ENCODE measurements at regions not wholly inside any gene's neighbourhood (a gene's known extent, or its start where the extent isn't known, plus 50 kb on each side); places are given as distances from the start of the nearest gene placed in this dataset.

DNA sequence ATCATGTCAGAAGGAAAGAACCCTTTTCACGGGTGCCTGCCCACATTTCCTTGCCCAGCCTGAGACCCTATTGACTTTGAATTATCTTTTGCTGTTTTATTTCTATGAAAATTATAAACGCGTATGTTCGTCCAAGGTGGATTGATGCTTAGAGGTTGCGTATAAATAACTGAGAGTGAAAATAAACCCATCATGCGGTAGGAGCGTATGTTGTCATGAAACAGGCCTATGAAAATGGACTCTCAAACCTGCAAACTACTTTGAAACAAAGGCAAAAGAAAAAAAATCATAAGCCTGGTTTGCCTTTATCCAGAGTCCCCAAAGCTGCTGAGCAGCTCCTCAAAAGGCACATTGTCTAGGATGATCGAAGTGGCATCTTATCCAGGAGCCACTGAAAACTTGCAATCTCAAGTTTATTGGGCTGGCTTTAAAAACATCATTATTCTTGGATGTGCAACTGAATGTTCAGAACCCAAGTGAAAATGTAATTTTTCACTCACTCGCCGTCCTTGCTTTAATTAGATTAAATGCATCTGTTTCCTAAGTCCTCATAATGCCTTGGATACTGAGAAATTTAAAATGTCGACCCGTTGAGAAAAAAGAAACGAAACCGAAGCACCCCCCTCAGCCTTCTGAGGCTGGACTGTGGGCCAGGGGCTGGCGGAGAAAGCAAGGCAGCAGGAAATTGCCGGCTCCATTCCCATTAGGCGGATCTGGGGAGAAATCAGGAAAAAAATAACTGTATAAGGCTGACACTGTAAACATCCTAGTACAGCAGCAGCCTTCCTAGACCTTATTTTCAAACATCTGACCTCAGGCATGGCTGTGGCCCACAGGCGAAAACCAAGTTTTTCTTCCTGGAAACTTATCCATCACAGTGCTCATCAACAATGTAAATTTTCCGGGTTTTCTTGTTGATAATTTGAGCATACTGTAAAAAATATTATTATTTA, 82.9 kb upstream of the PPARA start:
- H3K9me3 ChIP-seq (replicated peaks; ENCODE audit: control insufficient read depth, low read depth, low read length) = no peaks in the 10 kb centered on the region
- H3K27ac ChIP-seq (ENCODE audit: low read length) = peak overlapping the region; percentile 93
- WGBS (ENCODE audit: insufficient coverage) = 73% methylated on average over 1 of the region's 19 CpGs
- no peak overlapping the region for H3K4me3 ChIP-seq (ENCODE audit: low read length)
- H3K27me3 ChIP-seq (ENCODE audit: control insufficient read depth, insufficient read depth, low read length) = peaks cover 6% of the 10 kb centered on the region
- H3K4me1 ChIP-seq (ENCODE audit: control insufficient read depth, insufficient read depth, low read length) = peaks cover 25% of the 10 kb centered on the region
- peak; percentile 72 for DNase-seq
- H3K36me3 ChIP-seq (ENCODE audit: control insufficient read depth, insufficient read depth, low read length) = peaks cover 4% of the 10 kb centered on the region

DNA sequence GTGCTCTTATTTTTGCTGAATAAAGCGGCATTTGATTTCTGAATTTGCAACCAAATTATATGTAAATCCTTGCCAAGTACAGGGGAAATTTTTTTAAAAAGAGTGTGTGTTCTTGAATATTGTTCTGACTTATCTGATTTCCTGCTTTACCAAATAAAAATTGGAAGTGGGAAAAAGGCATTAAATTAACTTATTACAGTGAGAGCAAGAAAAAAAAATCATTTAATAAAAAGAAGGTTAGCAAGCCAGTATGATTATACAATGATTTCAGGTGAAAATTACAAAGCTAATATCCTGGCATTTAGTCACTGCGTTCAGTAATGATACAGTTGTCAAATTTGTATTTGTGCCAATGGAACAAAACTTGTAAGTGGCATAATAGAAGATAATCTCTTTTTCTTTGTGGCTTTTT, 82.1 kb upstream of the PPARA start:
- Histone ChIP-seq H3K27ac (ENCODE audit: low read length) (peak overlapping the region; percentile 93), H3K4me3 (ENCODE audit: low read length) (no peak overlapping the region), H3K27me3 (ENCODE audit: control insufficient read depth, insufficient read depth, low read length) (peaks cover 4% of the 10 kb centered on the region), H3K4me1 (ENCODE audit: control insufficient read depth, insufficient read depth, low read length) (peaks cover 25% of the 10 kb centered on the region), H3K36me3 (ENCODE audit: control insufficient read depth, insufficient read depth, low read length) (peaks cover 4% of the 10 kb centered on the region), H3K9me3 (replicated peaks; ENCODE audit: control insufficient read depth, low read depth, low read length) (no peaks in the 10 kb centered on the region)
- DNase-seq = no peak
- no CpG with 5 or more reads among the region's 2 CpGs for WGBS (ENCODE audit: insufficient coverage)

DNA sequence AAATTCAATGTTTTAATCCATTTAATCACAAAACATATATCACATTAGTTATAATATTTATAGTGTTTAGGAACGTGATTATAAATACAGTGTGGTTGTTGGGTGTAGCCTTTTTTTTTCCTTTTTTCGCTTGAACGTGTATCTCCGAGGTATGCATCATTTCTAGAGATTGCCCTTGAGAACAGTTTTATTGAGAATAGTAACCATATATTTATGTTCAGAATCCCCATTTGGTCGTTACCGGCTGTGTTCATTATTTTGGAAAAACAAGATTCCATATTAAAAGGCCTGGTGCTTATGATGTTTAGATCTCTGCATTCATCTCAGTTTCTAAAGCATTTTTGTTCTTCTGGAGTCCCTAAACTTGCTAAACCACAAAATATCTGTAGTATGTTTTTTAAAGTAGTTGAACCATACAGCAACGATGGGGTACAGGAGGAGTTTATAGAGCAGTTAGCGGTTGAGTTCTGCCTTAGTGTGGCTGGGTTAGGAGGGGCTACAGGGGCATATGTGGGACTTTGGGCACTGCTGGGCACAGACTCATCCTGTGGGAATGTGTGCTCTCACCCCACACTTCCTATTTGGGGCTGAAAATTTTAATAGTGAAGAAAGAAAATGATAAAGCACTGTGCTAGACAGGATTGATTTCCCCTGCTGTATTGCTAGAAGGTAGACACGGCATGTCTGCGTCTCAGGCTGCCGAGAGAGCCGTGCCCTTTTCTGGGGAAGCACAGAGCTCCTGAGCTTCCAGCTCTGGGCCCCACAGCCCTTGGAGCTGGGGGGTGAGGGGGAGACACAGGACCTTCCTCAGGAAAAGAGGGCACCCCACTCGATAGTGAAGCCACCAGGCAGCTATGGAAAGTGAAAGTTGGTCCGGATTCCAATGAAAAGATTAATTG, 81.5 kb upstream of the PPARA start:
- H3K4me1 ChIP-seq (ENCODE audit: control insufficient read depth, insufficient read depth, low read length) = peaks cover 25% of the 10 kb centered on the region
- WGBS (ENCODE audit: insufficient coverage) = 34% methylated on average over 5 of the region's 14 CpGs
- peaks cover 3% of the 10 kb centered on the region for H3K36me3 ChIP-seq (ENCODE audit: control insufficient read depth, insufficient read depth, low read length)
- peak overlapping the region; percentile 89 for H3K4me3 ChIP-seq (ENCODE audit: low read length)
- H3K9me3 ChIP-seq (replicated peaks; ENCODE audit: control insufficient read depth, low read depth, low read length) = no peaks in the 10 kb centered on the region
- H3K27me3 ChIP-seq (ENCODE audit: control insufficient read depth, insufficient read depth, low read length) = peaks cover 2% of the 10 kb centered on the region
- peak overlapping the region; percentile 93 for H3K27ac ChIP-seq (ENCODE audit: low read length)
- DNase-seq = no peak

DNA sequence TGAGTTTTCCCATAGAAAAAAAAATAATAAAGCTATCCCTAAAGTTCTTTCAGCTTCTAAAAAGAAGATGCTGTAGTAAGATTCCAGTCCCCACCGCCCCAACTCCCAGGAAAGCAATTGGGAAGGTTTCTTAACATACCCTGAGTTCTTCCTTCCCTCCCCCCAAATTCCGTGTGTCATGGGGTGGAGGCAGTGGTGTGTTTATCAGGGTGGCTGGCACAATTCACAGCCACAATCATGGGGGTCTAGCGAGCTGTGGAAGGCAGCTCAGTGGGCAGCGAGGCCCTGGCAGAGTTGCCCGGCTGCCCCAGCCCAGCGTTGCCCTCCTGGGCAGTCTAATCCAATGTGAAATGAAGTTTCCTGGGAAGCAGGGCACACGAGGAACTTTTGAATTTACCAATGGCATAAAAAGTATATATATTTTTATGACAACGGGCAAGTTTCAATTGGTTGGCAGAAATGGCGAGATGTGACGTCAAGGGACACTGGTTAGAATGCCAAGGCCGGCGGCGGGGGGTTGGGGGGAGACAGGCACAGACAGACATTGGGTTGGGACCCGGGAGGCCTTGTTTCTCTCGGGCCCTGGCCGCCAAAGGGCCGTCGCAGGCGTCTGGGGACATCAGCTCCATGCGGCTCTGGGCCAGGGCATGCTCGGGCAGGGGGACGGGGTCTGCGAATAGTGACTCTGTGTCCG, 80.7 kb upstream of the PPARA start:
- peak; percentile 85 for DNase-seq
- Histone ChIP-seq H3K27me3 (ENCODE audit: control insufficient read depth, insufficient read depth, low read length) (peaks cover 1% of the 10 kb centered on the region), H3K27ac (ENCODE audit: low read length) (peak overlapping the region; percentile 93), H3K36me3 (ENCODE audit: control insufficient read depth, insufficient read depth, low read length) (peaks cover 7% of the 10 kb centered on the region), H3K4me1 (ENCODE audit: control insufficient read depth, insufficient read depth, low read length) (peaks cover 33% of the 10 kb centered on the region), H3K4me3 (ENCODE audit: low read length) (peak overlapping the region; percentile 89), H3K9me3 (replicated peaks; ENCODE audit: control insufficient read depth, low read depth, low read length) (no peaks in the 10 kb centered on the region)
- 4% methylated on average over 18 of the region's 24 CpGs for WGBS (ENCODE audit: insufficient coverage)

DNA sequence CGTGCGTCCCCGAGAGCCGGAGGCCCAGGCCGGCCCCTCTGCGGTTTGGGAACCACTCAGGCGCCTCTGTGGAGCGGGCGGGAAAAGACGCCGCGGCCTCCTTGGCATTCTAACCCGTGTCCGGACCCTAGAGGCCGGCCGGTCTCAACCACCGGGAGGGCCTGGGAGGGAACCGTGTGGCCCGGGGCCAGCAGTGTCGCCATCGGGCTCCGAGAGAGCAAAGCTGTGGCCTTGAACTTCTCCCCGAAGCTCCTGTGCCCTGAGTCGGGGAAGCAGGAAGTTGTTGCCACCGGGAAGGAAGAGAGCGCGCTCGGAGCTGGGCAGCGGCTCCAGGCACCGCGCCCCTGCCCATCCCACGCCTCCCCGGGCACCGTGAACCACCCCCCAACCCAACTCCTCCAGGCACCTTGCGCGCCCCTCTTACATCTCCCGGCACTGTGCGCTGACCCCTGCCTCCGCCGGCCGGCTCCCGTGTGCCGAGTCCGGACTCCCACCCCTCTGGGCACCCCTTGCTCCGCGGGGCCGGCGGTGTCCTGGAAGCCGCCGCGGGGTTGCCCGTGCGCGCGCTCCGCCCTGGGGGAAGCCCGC, 80.0 kb upstream of the PPARA start:
- H3K36me3 ChIP-seq (ENCODE audit: control insufficient read depth, insufficient read depth, low read length) = peaks cover 12% of the 10 kb centered on the region
- H3K4me1 ChIP-seq (ENCODE audit: control insufficient read depth, insufficient read depth, low read length) = peaks cover 39% of the 10 kb centered on the region
- peak overlapping the region; percentile 93 for H3K27ac ChIP-seq (ENCODE audit: low read length)
- under 1% methylated on average over 50 of the region's 57 CpGs for WGBS (ENCODE audit: insufficient coverage)
- H3K27me3 ChIP-seq (ENCODE audit: control insufficient read depth, insufficient read depth, low read length) = no peaks in the 10 kb centered on the region
- no peaks in the 10 kb centered on the region for H3K9me3 ChIP-seq (replicated peaks; ENCODE audit: control insufficient read depth, low read depth, low read length)
- peak overlapping the region; percentile 89 for H3K4me3 ChIP-seq (ENCODE audit: low read length)
- DNase-seq = peak; percentile 61

DNA sequence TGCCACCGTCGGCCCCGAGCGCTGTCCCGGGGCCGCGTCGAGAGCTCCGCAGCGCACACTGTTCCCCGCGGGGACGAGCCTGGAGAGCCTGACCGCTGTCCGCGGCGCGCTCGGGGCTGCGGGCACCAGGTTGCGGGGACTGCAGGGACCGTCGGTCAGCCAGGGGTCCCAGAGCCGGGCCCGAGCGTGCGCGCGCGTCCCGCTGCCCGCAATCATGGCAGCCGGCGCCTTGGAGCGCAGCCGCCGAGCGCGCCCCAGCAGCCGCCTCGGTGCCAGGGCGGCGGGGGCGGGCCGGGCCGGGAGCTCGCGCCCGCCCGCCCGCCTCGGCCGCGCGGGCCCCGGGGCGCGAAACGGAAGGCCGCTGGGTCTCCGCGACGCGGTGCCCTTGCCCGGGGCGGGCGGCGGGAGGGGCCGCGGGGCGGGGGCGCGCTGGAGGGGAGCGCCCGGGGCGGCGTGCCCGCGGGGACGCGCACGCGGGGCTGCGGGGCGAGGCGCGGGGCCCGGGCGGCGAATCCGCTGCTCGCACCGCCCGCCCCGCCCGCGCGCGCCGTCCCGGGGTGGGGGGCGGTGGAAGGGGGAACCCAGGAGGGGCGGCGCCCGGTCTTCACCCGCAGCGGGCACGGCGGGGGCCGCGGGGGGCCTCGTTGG, 79.4 kb upstream of the PPARA start:
- H3K27ac ChIP-seq (ENCODE audit: low read length) = peak overlapping the region; percentile 93
- under 1% methylated on average over 110 of the region's 112 CpGs for WGBS (ENCODE audit: insufficient coverage)
- H3K27me3 ChIP-seq (ENCODE audit: control insufficient read depth, insufficient read depth, low read length) = no peaks in the 10 kb centered on the region
- H3K36me3 ChIP-seq (ENCODE audit: control insufficient read depth, insufficient read depth, low read length) = peaks cover 18% of the 10 kb centered on the region
- no peaks in the 10 kb centered on the region for H3K9me3 ChIP-seq (replicated peaks; ENCODE audit: control insufficient read depth, low read depth, low read length)
- H3K4me3 ChIP-seq (ENCODE audit: low read length) = peak overlapping the region; percentile 89
- peak; percentile 92 for DNase-seq
- H3K4me1 ChIP-seq (ENCODE audit: control insufficient read depth, insufficient read depth, low read length) = peaks cover 46% of the 10 kb centered on the region

DNA sequence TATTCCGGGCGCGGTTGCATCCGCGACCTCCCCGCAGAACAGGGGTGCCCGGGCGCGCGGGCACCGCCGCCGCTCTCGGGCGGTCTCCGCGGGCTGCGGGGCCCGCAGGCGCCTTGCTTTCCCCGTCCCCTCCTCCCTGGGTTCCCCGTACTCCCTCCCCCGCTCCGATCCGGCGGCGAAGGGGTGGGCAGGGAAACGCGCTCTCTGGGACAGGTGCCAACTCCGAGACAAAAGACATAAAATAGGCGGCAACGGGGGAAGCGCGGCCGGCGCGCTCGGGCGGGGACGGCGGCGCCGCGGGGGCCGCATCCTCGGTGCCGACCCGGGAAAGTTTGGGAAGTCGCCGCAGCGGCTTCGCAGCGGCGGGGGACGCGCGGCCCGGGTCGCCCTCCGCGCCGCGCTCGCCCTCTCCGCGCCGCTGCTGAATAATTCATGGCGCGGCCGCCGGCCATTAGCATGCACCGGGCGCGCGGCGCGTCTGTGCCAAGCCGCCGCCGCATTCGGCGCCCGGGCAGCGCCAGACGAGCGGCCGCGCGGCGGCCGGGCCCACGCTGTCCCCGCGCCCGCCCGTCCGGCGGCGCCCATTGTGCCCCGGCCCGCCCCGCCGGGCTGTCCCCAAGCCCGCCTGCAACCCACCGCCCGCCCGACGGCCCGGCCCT, 78.7 kb upstream of the PPARA start:
- H3K36me3 ChIP-seq (ENCODE audit: control insufficient read depth, insufficient read depth, low read length) = peaks cover 19% of the 10 kb centered on the region
- peak overlapping the region; percentile 80 for H3K4me3 ChIP-seq (ENCODE audit: low read length)
- WGBS (ENCODE audit: insufficient coverage) = under 1% methylated on average over 103 of the region's 109 CpGs
- H3K9me3 ChIP-seq (replicated peaks; ENCODE audit: control insufficient read depth, low read depth, low read length) = no peaks in the 10 kb centered on the region
- H3K27ac ChIP-seq (ENCODE audit: low read length) = peak overlapping the region; percentile 51
- peaks cover 51% of the 10 kb centered on the region for H3K4me1 ChIP-seq (ENCODE audit: control insufficient read depth, insufficient read depth, low read length)
- no peaks in the 10 kb centered on the region for H3K27me3 ChIP-seq (ENCODE audit: control insufficient read depth, insufficient read depth, low read length)
- peak; percentile 98 for DNase-seq

DNA sequence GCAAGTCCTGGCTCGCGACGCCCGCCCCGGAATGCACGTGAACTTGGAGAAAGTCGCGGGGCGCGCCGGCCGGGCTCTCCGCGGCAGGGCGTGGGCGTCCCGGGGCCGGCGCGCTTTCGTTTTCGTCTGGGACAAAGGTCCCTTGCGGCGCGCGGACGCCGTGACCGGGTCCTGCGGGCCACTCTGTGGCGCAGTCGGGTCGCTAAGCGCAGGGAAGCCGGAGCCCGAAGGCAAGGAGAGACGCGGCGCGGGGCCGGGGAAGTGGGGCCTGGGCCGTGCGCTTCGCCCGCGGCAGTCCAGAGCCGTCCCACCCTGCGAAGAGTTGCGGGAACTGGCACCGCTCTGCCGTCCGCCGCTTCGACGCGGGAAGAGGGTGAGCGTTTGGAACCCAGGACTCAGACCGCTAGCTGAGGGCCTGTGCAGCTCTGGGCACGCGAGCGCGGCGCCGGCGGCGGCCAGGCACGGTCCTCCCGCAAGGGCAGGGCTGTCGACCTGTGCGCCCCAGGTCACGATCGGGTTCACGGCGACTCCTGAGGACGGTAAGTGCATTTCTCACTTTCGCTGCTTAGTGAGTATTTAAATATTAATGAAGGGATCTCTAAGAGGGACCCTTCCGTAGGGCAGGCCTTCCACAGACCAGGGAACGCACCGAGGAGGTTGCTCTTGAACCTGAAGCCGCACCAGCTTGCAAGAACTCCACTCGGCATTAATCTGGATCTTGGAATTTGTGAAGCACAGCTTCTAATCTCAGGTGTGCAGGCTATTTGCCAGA, 78.0 kb upstream of the PPARA start:
- peak; percentile 69 for DNase-seq
- Histone ChIP-seq H3K4me1 (ENCODE audit: control insufficient read depth, insufficient read depth, low read length) (peaks cover 52% of the 10 kb centered on the region), H3K36me3 (ENCODE audit: control insufficient read depth, insufficient read depth, low read length) (peaks cover 19% of the 10 kb centered on the region), H3K27ac (ENCODE audit: low read length) (peak overlapping the region; percentile 91), H3K9me3 (replicated peaks; ENCODE audit: control insufficient read depth, low read depth, low read length) (no peaks in the 10 kb centered on the region), H3K4me3 (ENCODE audit: low read length) (peak overlapping the region; percentile 80), H3K27me3 (ENCODE audit: control insufficient read depth, insufficient read depth, low read length) (no peaks in the 10 kb centered on the region)
- WGBS (ENCODE audit: insufficient coverage) = 2% methylated on average over 75 of the region's 81 CpGs

Data from muscle of leg (tissue), 3 donors.